B cell (primary cell): ENCODE measurements at regions not wholly inside any gene's neighbourhood (a gene's known extent, or its start where the extent isn't known, plus 50 kb on each side); places are given as distances from the start of the nearest gene placed in this dataset.

Experiments
- ATAC-seq: fragments of 200-7000 bp; cut with Tn5 transposase; one replicate; pipeline ENCODE4 v1.10.0; 2021; ENCODE audit warnings: low read depth, mild to moderate bottlenecking, moderate number of reproducible peaks, moderate library complexity
- CTCF ChIA-PET: fragments of 350-600 bp; sonication (Branson Sonifier 250); formaldehyde crosslinking; loops from one replicate; lab custom pipeline; 2021; ENCODE audit warnings: antibody characterized with exemption, inconsistent platforms; lab: Charles Lee
- POLR2A ChIA-PET: fragments of 350-600 bp; sonication (Branson Sonifier 250); formaldehyde crosslinking; loops from one replicate; lab custom pipeline; 2021; ENCODE audit warnings: antibody characterized with exemption; lab: Charles Lee
- DNase-seq: peaks from one replicate; pipeline ENCODE4 v3.0.0; 2013
- H2AFZ ChIP-seq: 2 replicates; pipeline ENCODE4 v1.6.1; 2012; ENCODE audit warnings: mild to moderate bottlenecking, low read depth, low read length; ENCODE audit not compliant: insufficient read depth, poor library complexity, severe bottlenecking
- H3K27ac ChIP-seq, 2 donors: 1 replicate in 1 of 2; 2 replicates in 1 of 2; pipeline ENCODE4 v1.5.1; 2012 to 2013; ENCODE audit warnings: low read length in 2 of 2, mild to moderate bottlenecking in 2 of 2, moderate library complexity in 1 of 2
- H3K27me3 ChIP-seq, 4 experiments: fragments of 200-600 bp in 1 of 4; sonication (generic) in 1 of 4; replicated peaks in 1 of 4; 1 replicate in 2 of 4; 2 replicates in 2 of 4; pipeline versions ENCODE4 v1.6.1 to v1.7.0; 2013 to 2016; ENCODE audit warnings: low read length in 3 of 4, mild to moderate bottlenecking in 2 of 4, mixed read lengths in 1 of 4, moderate library complexity in 1 of 4; ENCODE audit not compliant: insufficient read depth in 4 of 4, control insufficient read depth in 3 of 4; ENCODE audit errors: control extremely low read depth in 1 of 4
- H3K36me3 ChIP-seq, 2 experiments: replicated peaks in 1 of 2; 1 replicate in 1 of 2; 2 replicates in 1 of 2; pipeline versions ENCODE4 v1.6.1 to v1.7.1; 2013; ENCODE audit warnings: low read length in 1 of 2; ENCODE audit not compliant: insufficient read depth in 2 of 2, control insufficient read depth in 1 of 2; ENCODE audit errors: control extremely low read depth in 1 of 2, extremely low read depth in 1 of 2
- H3K4me1 ChIP-seq, 2 donors: fragments of 200-600 bp in 1 of 2; sonication (generic) in 1 of 2; 1 replicate in 1 of 2; 2 replicates in 1 of 2; pipeline versions ENCODE4 v1.5.1 to v1.6.1; 2013 to 2017; ENCODE audit warnings: low read length in 2 of 2; ENCODE audit not compliant: control insufficient read depth in 2 of 2, insufficient read depth in 2 of 2
- H3K4me2 ChIP-seq: replicated peaks from 2 replicates; pipeline ENCODE3; 2012; ENCODE audit warnings: mild to moderate bottlenecking, low read depth, low read length; ENCODE audit not compliant: poor library complexity, severe bottlenecking
- H3K4me3 ChIP-seq, 5 experiments: fragments of 200-600 bp in 1 of 5; sonication (generic) in 1 of 5; 1 replicate in 3 of 5; 2 replicates in 2 of 5; pipeline versions ENCODE4 v1.5.1 to v1.7.0; 2011 to 2016; ENCODE audit warnings: low read length in 4 of 5, mild to moderate bottlenecking in 4 of 5, low read depth in 2 of 5, control low read depth in 1 of 5, moderate library complexity in 1 of 5; ENCODE audit not compliant: insufficient read depth in 1 of 5; ENCODE audit errors: control extremely low read depth in 1 of 5, extremely low read depth in 1 of 5
- H3K79me2 ChIP-seq: fragments of 200-600 bp; sonication (generic); one replicate; pipeline ENCODE4 v1.6.0; 2016; ENCODE audit warnings: low read length; ENCODE audit not compliant: control insufficient read depth, insufficient read depth
- H3K9ac ChIP-seq: fragments of 200-600 bp; sonication (generic); 2 replicates; pipeline ENCODE4 v1.6.1; 2017; ENCODE audit warnings: mild to moderate bottlenecking, low read length, moderate library complexity
- H3K9me3 ChIP-seq, 3 donors: one replicate each; pipeline versions ENCODE4 v1.6.1 to v1.7.1; 2013; ENCODE audit warnings: low read length in 2 of 3; ENCODE audit not compliant: control insufficient read depth in 2 of 3, insufficient read depth in 1 of 3; ENCODE audit errors: control extremely low read depth in 1 of 3
- H4K20me1 ChIP-seq: 2 replicates; pipeline ENCODE4 v1.6.0; 2012; ENCODE audit warnings: mild to moderate bottlenecking, low read length; ENCODE audit not compliant: insufficient read depth, control insufficient read depth, poor library complexity, severe bottlenecking
- H3K27ac Mint-ChIP-seq: one replicate; pipeline ENCODE4 v1.8.0; 2021; ENCODE audit warnings: mixed read lengths
- H3K27me3 Mint-ChIP-seq: one replicate; pipeline ENCODE4 v1.8.0; 2021; ENCODE audit warnings: mixed read lengths
- H3K4me1 Mint-ChIP-seq: one replicate; pipeline ENCODE4 v1.8.0; 2021; ENCODE audit warnings: mixed read lengths
- H3K4me3 Mint-ChIP-seq: one replicate; pipeline ENCODE4 v1.8.0; 2021; ENCODE audit warnings: mixed read lengths
- H3K9me3 Mint-ChIP-seq: one replicate; pipeline ENCODE4 v1.8.0; 2022; ENCODE audit warnings: mixed read lengths; ENCODE audit not compliant: insufficient read depth
- CTCF ChIP-seq: fragments of 200-600 bp; IDR thresholded peaks from one replicate; pipeline ENCODE4 v1.8.0; 2022; ENCODE audit warnings: antibody characterized with exemption, mild to moderate bottlenecking
- EZH2 ChIP-seq: IDR thresholded peaks from 2 replicates; pipeline ENCODE4 v1.6.1; 2012; ENCODE audit warnings: borderline replicate concordance, low read depth, mild to moderate bottlenecking, moderate library complexity, low read length; ENCODE audit not compliant: insufficient read depth, poor library complexity, severe bottlenecking
- WGBS: methylation state at CpG from one replicate; pipeline ENCODE4 v1.1.5; 2013; ENCODE audit warnings: missing lambda C conversion rate; ENCODE audit not compliant: insufficient coverage; 5-methylcytosine and 5-hydroxymethylcytosine counted together
- intact Hi-C: fragments of 100-400 bp; cut with micrococcal nuclease; formaldehyde crosslinking; loops from one replicate; pipeline ENCODE4 v1.10.0; 2022

- DNase-seq (no peak), ATAC-seq (no peak)
- H3K4me2 ChIP-seq, result no peak overlapping the region
- no CpG with 5 or more reads among the region's 2 CpGs for WGBS
- no peak for TF ChIP-seq EZH2
- no peak for TF ChIP-seq CTCF
- H3K4me3 Mint-ChIP-seq, result no peak overlapping the region
- no peaks in the 10 kb centered on the region for H3K9me3 ChIP-seq
- H3K27me3 ChIP-seq, result no peaks in the 10 kb centered on the region
- no peaks in the 10 kb centered on the region for H3K27me3 Mint-ChIP-seq
- no peaks in the 10 kb centered on the region for H3K36me3 ChIP-seq
- H3K27ac Mint-ChIP-seq, result no peak overlapping the region
- ChIA-PET POLR2A (no interaction called here), CTCF (no interaction called here)
- H3K79me2 ChIP-seq, result no peaks in the 10 kb centered on the region
- no peaks in the 10 kb centered on the region for H3K4me1 Mint-ChIP-seq
- H3K4me3 ChIP-seq, result no peak overlapping the region
- no peak overlapping the region for H3K9ac ChIP-seq
- H3K4me1 ChIP-seq, result no peaks in the 10 kb centered on the region
- intact Hi-C loops, result no loop called here
- no peaks in the 10 kb centered on the region for H4K20me1 ChIP-seq
- H3K27ac ChIP-seq, result no peak overlapping the region
- H3K9me3 Mint-ChIP-seq, result no peaks in the 10 kb centered on the region
- H2AFZ ChIP-seq, result no peak overlapping the region
These were observed 491.7 kb upstream of the AGTR1 start for GRCh38 chr3:148205977-148206376.

- WGBS, result 50% methylated on average over 1 of the region's 1 CpG
- Histone ChIP-seq H3K4me3 (no peak overlapping the region), H2AFZ (no peak overlapping the region), H3K4me2 (no peak overlapping the region), H3K36me3 (no peaks in the 10 kb centered on the region), H3K27ac (no peak overlapping the region), H3K9me3 (no peaks in the 10 kb centered on the region), H3K27me3 (no peaks in the 10 kb centered on the region), H3K4me1 (no peaks in the 10 kb centered on the region), H3K79me2 (no peaks in the 10 kb centered on the region), H4K20me1 (no peaks in the 10 kb centered on the region), H3K9ac (no peak overlapping the region)
- TF ChIP-seq CTCF (no peak), EZH2 (no peak)
- H3K4me1 Mint-ChIP-seq, result no peaks in the 10 kb centered on the region
- DNase-seq, result no peak
- no peaks in the 10 kb centered on the region for H3K9me3 Mint-ChIP-seq
- intact Hi-C loops, result no loop called here
- H3K27ac Mint-ChIP-seq, result no peak overlapping the region
- H3K4me3 Mint-ChIP-seq, result no peak overlapping the region
- ATAC-seq, result no peak
- POLR2A ChIA-PET, result no interaction called here
- CTCF ChIA-PET, result no interaction called here
- no peaks in the 10 kb centered on the region for H3K27me3 Mint-ChIP-seq
These were observed 491.3 kb upstream of the AGTR1 start for GRCh38 chr3:148206446-148206845.
